Coronary artery (tissue), 2 donors: ENCODE measurements at regions not wholly inside any gene's neighbourhood (a gene's known extent, or its start where the extent isn't known, plus 50 kb on each side); places are given as distances from the start of the nearest gene placed in this dataset.

ENCODE experiments used
- DNase-seq: peaks from one replicate; pipeline ENCODE4 v3.0.0-alpha.2; 2017; ENCODE audit warnings: low spot score
- H3K27ac ChIP-seq, 2 donors: fragments of 200-600 bp; sonication (generic); one replicate each; pipeline ENCODE4 v1.5.1; 2016 to 2019
- H3K4me3 ChIP-seq: fragments of 200-600 bp; sonication (generic); 2 replicates; pipeline ENCODE4 v1.5.1; 2016; ENCODE audit warnings: mild to moderate bottlenecking, moderate library complexity
- CTCF ChIP-seq: fragments of 200-600 bp; sonication (generic); IDR thresholded peaks from one replicate; pipeline ENCODE4 v1.5.1; 2019; ENCODE audit warnings: antibody characterized with exemption

GRCh38 chr13:106967391-106967790 lies 399.5 kb upstream of the ARGLU1 start:
- no peak for DNase-seq
- Histone ChIP-seq H3K4me3 (no peak overlapping the region), H3K27ac (no peak overlapping the region)
- no peak for TF ChIP-seq CTCF

- DNase-seq, result no peak
- no peak overlapping the region for H3K4me3 ChIP-seq
- no peak overlapping the region for H3K27ac ChIP-seq
- TF ChIP-seq CTCF, result no peak
Observed at GRCh38 chr13:106963151-106963550, 395.2 kb upstream of the ARGLU1 start.

GRCh38 chr13:106961651-106962050 lies 393.7 kb upstream of the ARGLU1 start:
- Histone ChIP-seq H3K4me3 (no peak overlapping the region), H3K27ac (no peak overlapping the region)
- no peak for TF ChIP-seq CTCF
- DNase-seq, result no peak

- TF ChIP-seq CTCF, result no peak
- DNase-seq, result no peak
- no peak overlapping the region for H3K27ac ChIP-seq
- no peak overlapping the region for H3K4me3 ChIP-seq
Observed at GRCh38 chr13:106961216-106961615, 393.3 kb upstream of the ARGLU1 start.

GRCh38 chr13:106958621-106959048 lies 390.7 kb upstream of the ARGLU1 start:
- DNase-seq, result no peak
- H3K4me3 ChIP-seq, result no peak overlapping the region
- H3K27ac ChIP-seq, result no peak overlapping the region
- TF ChIP-seq CTCF, result no peak

GRCh38 chr13:106942563-106942962 lies 374.6 kb upstream of the ARGLU1 start:
- TF ChIP-seq CTCF, result no peak
- no peak for DNase-seq
- Histone ChIP-seq H3K4me3 (no peak overlapping the region), H3K27ac (no peak overlapping the region)

- DNase-seq, result no peak
- Histone ChIP-seq H3K27ac (no peak overlapping the region), H3K4me3 (no peak overlapping the region)
- no peak for TF ChIP-seq CTCF
Observed at GRCh38 chr13:106941779-106942178, 373.8 kb upstream of the ARGLU1 start.
